IMR-90 (cell line): ENCODE measurements at regions not wholly inside any gene's neighbourhood (a gene's known extent, or its start where the extent isn't known, plus 50 kb on each side); places are given as distances from the start of the nearest gene placed in this dataset.

Source experiments
- ATAC-seq: fragments of 200-7000 bp; cut with Tn5 transposase; 2 replicates; pipeline ENCODE4 v1.9.1; 2020; ENCODE audit warnings: low read depth, mild to moderate bottlenecking, moderate library complexity
- BruUV-seq: library from RNA; stranded (reverse); fragments of 400-500 nt; replicated peaks from 2 replicates; lab custom pipeline; 2021; lab: Mats Ljungman, UMichigan
- CTCF ChIA-PET: fragments of 300-600 bp; formaldehyde crosslinking; extraction: SDS; loops from one replicate; lab custom pipeline; 2021; ENCODE audit warnings: antibody characterized with exemption; lab: Yijun Ruan, JAX
- POLR2A ChIA-PET: fragments of 300-600 bp; sonication (Branson Sonifier 250); formaldehyde crosslinking; loops from one replicate; lab custom pipeline; 2022; ENCODE audit warnings: antibody characterized with exemption; ENCODE audit not compliant: unreplicated experiment; lab: Charles Lee
- DNase-seq: peaks from one replicate; pipeline ENCODE4 v3.0.0; 2013
- H2AFZ ChIP-seq: replicated peaks from 2 replicates; pipeline ENCODE3; 2013; ENCODE audit warnings: low read length, mild to moderate bottlenecking; ENCODE audit not compliant: poor library complexity
- H2AK5ac ChIP-seq: 2 replicates; pipeline ENCODE4 v1.6.1; 2013; ENCODE audit warnings: low read depth, low read length, inconsistent platforms
- H2AK9ac ChIP-seq: replicated peaks from 2 replicates; pipeline ENCODE3; 2013; ENCODE audit warnings: mild to moderate bottlenecking, low read depth, low read length, moderate library complexity; ENCODE audit not compliant: poor library complexity
- H2BK120ac ChIP-seq: 2 replicates; pipeline ENCODE4 v1.6.1; 2013; ENCODE audit warnings: low read depth, low read length, inconsistent platforms
- H2BK15ac ChIP-seq: 3 replicates; pipeline ENCODE4 v1.6.1; 2013; ENCODE audit warnings: low read depth, low read length, inconsistent platforms
- H2BK20ac ChIP-seq: 2 replicates; pipeline ENCODE4 v1.6.1; 2013; ENCODE audit warnings: low read depth, mild to moderate bottlenecking, inconsistent platforms, low read length, moderate library complexity
- H2BK5ac ChIP-seq: 2 replicates; pipeline ENCODE4 v1.6.1; 2013; ENCODE audit warnings: mild to moderate bottlenecking, low read depth, low read length, inconsistent platforms; ENCODE audit not compliant: poor library complexity, severe bottlenecking
- H3K14ac ChIP-seq: replicated peaks from 2 replicates; pipeline ENCODE4 v1.6.1; 2013; ENCODE audit warnings: low read depth, low read length, inconsistent platforms
- H3K18ac ChIP-seq: 2 replicates; pipeline ENCODE4 v1.6.1; 2013; ENCODE audit warnings: low read depth, low read length, control low read depth
- H3K23ac ChIP-seq: 2 replicates; pipeline ENCODE4 v1.6.1; 2013; ENCODE audit warnings: low read depth, low read length, inconsistent platforms
- H3K27ac ChIP-seq: 2 replicates; pipeline ENCODE4 v1.5.1; 2013; ENCODE audit warnings: mild to moderate bottlenecking, control low read depth, low read length; ENCODE audit not compliant: insufficient read depth
- H3K27me3 ChIP-seq: 2 replicates; pipeline ENCODE4 v1.6.1; 2013; ENCODE audit warnings: low read length; ENCODE audit not compliant: control insufficient read depth, insufficient read depth
- H3K36me3 ChIP-seq: 2 replicates; pipeline ENCODE4 v1.6.1; 2013; ENCODE audit warnings: low read length, mixed read lengths; ENCODE audit not compliant: control insufficient read depth, insufficient read depth
- H3K4ac ChIP-seq: 2 replicates; pipeline ENCODE4 v1.6.1; 2013; ENCODE audit warnings: low read depth, low read length, inconsistent platforms
- H3K4me1 ChIP-seq: 2 replicates; pipeline ENCODE4 v1.6.1; 2013; ENCODE audit warnings: low read length, mixed read lengths; ENCODE audit not compliant: control insufficient read depth, insufficient read depth
- H3K4me2 ChIP-seq: 2 replicates; pipeline ENCODE4 v1.6.1; 2013; ENCODE audit warnings: low read depth, mild to moderate bottlenecking, control low read depth, low read length, moderate library complexity
- H3K4me3 ChIP-seq: 2 replicates; pipeline ENCODE4 v1.5.1; 2013; ENCODE audit warnings: low read depth, mild to moderate bottlenecking, control low read depth, low read length, moderate library complexity; ENCODE audit not compliant: insufficient read depth
- H3K56ac ChIP-seq: 2 replicates; pipeline ENCODE4 v1.6.1; 2013; ENCODE audit warnings: low read length, inconsistent platforms; ENCODE audit not compliant: insufficient read depth; ENCODE audit errors: extremely low read depth
- H3K79me1 ChIP-seq, 2 experiments: 2 replicates each; pipeline ENCODE4 v1.6.1; 2013; ENCODE audit warnings: low read length in 2 of 2, inconsistent platforms in 1 of 2, low read depth in 1 of 2
- H3K9ac ChIP-seq: 2 replicates; pipeline ENCODE4 v1.6.1; 2013; ENCODE audit warnings: low read depth, low read length, control low read depth
- H3K9me1 ChIP-seq: 2 replicates; pipeline ENCODE4 v1.6.1; 2013; ENCODE audit warnings: low read length, inconsistent platforms; ENCODE audit not compliant: insufficient read depth
- H3K9me3 ChIP-seq: 2 replicates; pipeline ENCODE4 v1.6.1; 2013; ENCODE audit warnings: low read length; ENCODE audit not compliant: control insufficient read depth, insufficient read depth
- H4K20me1 ChIP-seq: 2 replicates; pipeline ENCODE4 v1.6.1; 2013; ENCODE audit warnings: low read length, inconsistent platforms; ENCODE audit not compliant: insufficient read depth
- H4K5ac ChIP-seq: 2 replicates; pipeline ENCODE4 v1.6.1; 2013; ENCODE audit warnings: mild to moderate bottlenecking, low read depth, low read length, control low read depth
- H4K8ac ChIP-seq, 2 experiments: 2 replicates each; pipeline ENCODE4 v1.6.1; 2013; ENCODE audit warnings: low read depth in 2 of 2, low read length in 2 of 2, control low read depth in 1 of 2, inconsistent platforms in 1 of 2
- H4K91ac ChIP-seq: 2 replicates; pipeline ENCODE4 v1.6.1; 2013; ENCODE audit warnings: low read depth, low read length, inconsistent platforms; ENCODE audit not compliant: insufficient read depth
- POLR2A ChIP-seq: IDR thresholded peaks from 2 replicates; pipeline ENCODE4 v1.6.1; 2012; ENCODE audit warnings: mild to moderate bottlenecking, low read depth, low read length
- WGBS, 2 experiments: methylation state at CpG; one replicate each; pipeline versions ENCODE4 v1.1.5 to v1.1.7; 2013; ENCODE audit warnings: missing lambda C conversion rate in 2 of 2; ENCODE audit not compliant: insufficient read length in 1 of 2; ENCODE audit errors: extremely low coverage in 2 of 2; 5-methylcytosine and 5-hydroxymethylcytosine counted together
- dilution Hi-C: fragments of 300-500 bp; cut with HindIII; formaldehyde crosslinking; loops from one replicate; pipeline ENCODE4 v1.14.3; 2018; ENCODE audit warnings: low sequenced_read_pairs; ENCODE audit not compliant: unreplicated experiment
- in situ Hi-C: fragments of 300-500 bp; cut with MboI; formaldehyde crosslinking; loops from 3 replicates; pipeline ENCODE4 v1.14.3; 2019; ENCODE audit warnings: low sequenced_read_pairs, inconsistent platforms, mixed read lengths
- intact Hi-C: fragments of 100-400 bp; cut with micrococcal nuclease; formaldehyde crosslinking; loops from 2 replicates; pipeline ENCODE4 v1.10.0; 2022

DNA sequence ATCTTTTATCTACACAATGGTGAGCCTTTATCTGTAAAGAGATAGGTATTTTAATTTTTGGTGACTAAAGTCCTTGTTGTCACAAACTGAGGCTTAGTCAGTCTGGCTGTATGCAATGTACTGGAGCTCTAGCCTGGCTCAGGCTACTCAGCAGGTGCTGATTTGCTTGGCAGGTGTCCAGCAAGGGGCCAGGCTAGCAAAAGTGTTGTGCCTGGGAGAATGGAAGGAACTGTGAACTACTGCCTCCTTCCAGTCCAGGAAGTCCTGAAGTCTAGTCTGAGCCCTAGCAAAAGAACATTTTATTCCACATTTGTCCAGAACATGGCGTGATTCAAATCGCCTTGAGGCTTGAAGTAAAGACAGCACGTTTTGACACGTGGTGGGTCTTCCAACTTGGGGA is 260.5 kb downstream of the CCDC85A start:
- Histone ChIP-seq H2BK15ac (no peak overlapping the region), H2BK20ac (no peak overlapping the region), H2BK120ac (no peak overlapping the region), H3K4me3 (no peak overlapping the region), H3K9me1 (no peaks in the 10 kb centered on the region), H3K36me3 (no peaks in the 10 kb centered on the region), H2AK5ac (no peak overlapping the region), H3K4ac (no peak overlapping the region), H3K4me2 (no peak overlapping the region), H4K5ac (no peak overlapping the region), H3K79me1 (no peaks in the 10 kb centered on the region), H3K9me3 (peaks cover 17% of the 10 kb centered on the region), H4K20me1 (no peaks in the 10 kb centered on the region), H3K4me1 (no peaks in the 10 kb centered on the region), H3K27me3 (no peaks in the 10 kb centered on the region), H3K56ac (no peak overlapping the region), H2AK9ac (no peak overlapping the region), H3K9ac (no peak overlapping the region), H3K14ac (no peak overlapping the region), H3K27ac (no peak overlapping the region), H4K8ac (no peak overlapping the region), H2AFZ (no peak overlapping the region), H2BK5ac (no peak overlapping the region), H4K91ac (no peak overlapping the region), H3K18ac (no peak overlapping the region), H3K23ac (no peak overlapping the region)
- no peak for DNase-seq
- 33% methylated on average over 3 of the region's 4 CpGs; no CpG with 5 or more reads in 1 of the 2 experiments for WGBS, 2 experiments
- BruUV-seq: no TSS peak
- CTCF ChIA-PET: no interaction called here
- TF ChIP-seq POLR2A: no peak
- POLR2A ChIA-PET: no interaction called here
- dilution Hi-C loops: no loop called here
- in situ Hi-C loops: no loop called here
- intact Hi-C loops: no loop called here
- no peak for ATAC-seq
